ENCODE measurements at regions not wholly inside any gene's neighbourhood (a gene's known extent, or its start where the extent isn't known, plus 50 kb on each side); places are given as distances from the start of the nearest gene placed in this dataset.

DNA sequence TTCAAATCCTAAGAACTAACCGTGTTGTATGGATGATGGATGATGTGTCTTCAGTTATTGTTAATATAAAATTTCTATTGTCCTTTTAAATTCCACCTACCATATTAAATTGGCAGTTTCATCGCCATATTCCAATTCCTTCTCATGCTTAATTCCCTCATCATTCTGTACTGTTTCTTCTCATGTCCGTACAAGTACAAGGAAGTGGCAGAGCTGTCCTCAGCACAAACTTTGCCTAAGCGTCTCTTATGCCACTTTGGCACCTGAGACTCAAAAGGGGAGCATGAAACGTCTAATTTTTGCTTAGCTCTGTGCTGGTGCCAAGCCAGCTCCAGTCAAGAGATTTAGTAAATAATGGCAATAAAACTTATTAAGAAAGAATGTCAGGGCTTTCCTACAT, 158.2 kb upstream of the LAMA2 start:
- 63% methylated on average over 5 of the region's 5 CpGs for WGBS
- TF ChIP-seq, protein P1, sequence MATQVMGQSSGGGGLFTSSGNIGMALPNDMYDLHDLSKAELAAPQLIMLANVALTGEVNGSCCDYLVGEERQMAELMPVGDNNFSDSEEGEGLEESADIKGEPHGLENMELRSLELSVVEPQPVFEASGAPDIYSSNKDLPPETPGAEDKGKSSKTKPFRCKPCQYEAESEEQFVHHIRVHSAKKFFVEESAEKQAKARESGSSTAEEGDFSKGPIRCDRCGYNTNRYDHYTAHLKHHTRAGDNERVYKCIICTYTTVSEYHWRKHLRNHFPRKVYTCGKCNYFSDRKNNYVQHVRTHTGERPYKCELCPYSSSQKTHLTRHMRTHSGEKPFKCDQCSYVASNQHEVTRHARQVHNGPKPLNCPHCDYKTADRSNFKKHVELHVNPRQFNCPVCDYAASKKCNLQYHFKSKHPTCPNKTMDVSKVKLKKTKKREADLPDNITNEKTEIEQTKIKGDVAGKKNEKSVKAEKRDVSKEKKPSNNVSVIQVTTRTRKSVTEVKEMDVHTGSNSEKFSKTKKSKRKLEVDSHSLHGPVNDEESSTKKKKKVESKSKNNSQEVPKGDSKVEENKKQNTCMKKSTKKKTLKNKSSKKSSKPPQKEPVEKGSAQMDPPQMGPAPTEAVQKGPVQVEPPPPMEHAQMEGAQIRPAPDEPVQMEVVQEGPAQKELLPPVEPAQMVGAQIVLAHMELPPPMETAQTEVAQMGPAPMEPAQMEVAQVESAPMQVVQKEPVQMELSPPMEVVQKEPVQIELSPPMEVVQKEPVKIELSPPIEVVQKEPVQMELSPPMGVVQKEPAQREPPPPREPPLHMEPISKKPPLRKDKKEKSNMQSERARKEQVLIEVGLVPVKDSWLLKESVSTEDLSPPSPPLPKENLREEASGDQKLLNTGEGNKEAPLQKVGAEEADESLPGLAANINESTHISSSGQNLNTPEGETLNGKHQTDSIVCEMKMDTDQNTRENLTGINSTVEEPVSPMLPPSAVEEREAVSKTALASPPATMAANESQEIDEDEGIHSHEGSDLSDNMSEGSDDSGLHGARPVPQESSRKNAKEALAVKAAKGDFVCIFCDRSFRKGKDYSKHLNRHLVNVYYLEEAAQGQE (IDR thresholded peaks at IDR 0.05) = no peak
- no peak for TF ChIP-seq HNF4G (IDR thresholded peaks at IDR 0.05)
- no peak for TF ChIP-seq RXRA (IDR thresholded peaks at IDR 0.05)
- TF ChIP-seq SP1 (IDR thresholded peaks at IDR 0.05) = no peak
- Histone ChIP-seq H3K9me3 (ENCODE audit: control insufficient read depth in 4 of 4, low read length in 3 of 4) (no peaks in the 10 kb centered on the region), H3K27ac (ENCODE audit: low read depth in 1 of 2, low read length in 2 of 2) (no peak overlapping the region), H3K4me3 (ENCODE audit: low read depth in 1 of 3, low read length in 3 of 3) (no peak overlapping the region), H3K36me3 (ENCODE audit: control insufficient read depth in 4 of 4, insufficient read depth in 3 of 4, low read depth in 1 of 4, low read length in 3 of 4) (no peaks in the 10 kb centered on the region), H3K9ac (ENCODE audit: low read depth in 1 of 2, low read length in 2 of 2) (no peak overlapping the region), H3K4me1 (ENCODE audit: control insufficient read depth in 4 of 4, insufficient read depth in 4 of 4, low read length in 3 of 4) (no peaks in the 10 kb centered on the region), H3K27me3 (ENCODE audit: control insufficient read depth in 4 of 4, insufficient read depth in 4 of 4, low read length in 3 of 4) (peaks cover 0 to 5% (median 0%) of the 10 kb centered on the region in 4 donors)
- DNase-seq (ENCODE audit: low spot score) = no peak

- H3K9ac ChIP-seq (ENCODE audit: low read depth in 1 of 2, low read length in 2 of 2) = no peak overlapping the region
- H3K4me1 ChIP-seq (ENCODE audit: control insufficient read depth in 4 of 4, insufficient read depth in 4 of 4, low read length in 3 of 4) = no peaks in the 10 kb centered on the region
- H3K36me3 ChIP-seq (ENCODE audit: control insufficient read depth in 4 of 4, insufficient read depth in 3 of 4, low read depth in 1 of 4, low read length in 3 of 4) = no peaks in the 10 kb centered on the region
- H3K4me3 ChIP-seq (ENCODE audit: low read depth in 1 of 3, low read length in 3 of 3) = no peak overlapping the region
- H3K27ac ChIP-seq (ENCODE audit: low read depth in 1 of 2, low read length in 2 of 2) = no peak overlapping the region
- TF ChIP-seq ATF3 (IDR thresholded peaks at IDR 0.05) (no peak), HNF4G (IDR thresholded peaks at IDR 0.05) (no peak), SP1 (IDR thresholded peaks at IDR 0.05) (no peak), HNF4A (conservative IDR thresholded peaks at IDR 0.05) (no peak), EGR1 (IDR thresholded peaks at IDR 0.05; ENCODE audit: low read depth in 2 of 2) (no peak), FOXA1 (IDR thresholded peaks at IDR 0.05) (no peak), NR2F2 (IDR thresholded peaks at IDR 0.05) (no peak), TAF1 (conservative IDR thresholded peaks at IDR 0.05) (no peak), FOXA2 (IDR thresholded peaks at IDR 0.05) (no peak), JUND (IDR thresholded peaks at IDR 0.05) (no peak), RXRA (IDR thresholded peaks at IDR 0.05) (no peak), GABPA (IDR thresholded peaks at IDR 0.05 in 1 of 2, conservative IDR thresholded peaks at IDR 0.05 in 1 of 2) (no peak), RAD21 (IDR thresholded peaks at IDR 0.05) (no peak), CTCF (IDR thresholded peaks at IDR 0.05; ENCODE audit: low read depth, low read length, missing input control) (no peak), MAX (IDR thresholded peaks at IDR 0.05) (no peak), YY1 (IDR thresholded peaks at IDR 0.05) (no peak)
- TF ChIP-seq, protein P1 (IDR thresholded peaks at IDR 0.05) = no peak
- no peak for DNase-seq (ENCODE audit: low spot score)
- H3K9me3 ChIP-seq (ENCODE audit: control insufficient read depth in 4 of 4, low read length in 3 of 4) = no peaks in the 10 kb centered on the region
- WGBS = 41% methylated on average over 2 of the region's 2 CpGs
- H3K27me3 ChIP-seq (ENCODE audit: control insufficient read depth in 4 of 4, insufficient read depth in 4 of 4, low read length in 3 of 4) = peaks cover 0 to 5% (median 0%) of the 10 kb centered on the region in 4 donors
Measured at GRCh38 chr6:128723667-128724066, 159.3 kb upstream of the LAMA2 start.

Data from liver (tissue), 8 donors.